Globus pallidus (tissue), 1 donor: ENCODE measurements at regions not wholly inside any gene's neighbourhood (a gene's known extent, or its start where the extent isn't known, plus 50 kb on each side); places are given as distances from the start of the nearest gene placed in this dataset.
A peak's percentile ranks its signal among the peaks of the same experiment; 100 is the strongest.
"Not testable (repeated sequence)": the region's sequence is repeated elsewhere in the genome, so short reads cannot be mapped to it uniquely, and the experiment has no call there.

ENCODE experiments used
- DNase-seq: peaks from one replicate; pipeline ENCODE4 v3.0.0-alpha.2; 2015; ENCODE audit warnings: low spot score

DNA sequence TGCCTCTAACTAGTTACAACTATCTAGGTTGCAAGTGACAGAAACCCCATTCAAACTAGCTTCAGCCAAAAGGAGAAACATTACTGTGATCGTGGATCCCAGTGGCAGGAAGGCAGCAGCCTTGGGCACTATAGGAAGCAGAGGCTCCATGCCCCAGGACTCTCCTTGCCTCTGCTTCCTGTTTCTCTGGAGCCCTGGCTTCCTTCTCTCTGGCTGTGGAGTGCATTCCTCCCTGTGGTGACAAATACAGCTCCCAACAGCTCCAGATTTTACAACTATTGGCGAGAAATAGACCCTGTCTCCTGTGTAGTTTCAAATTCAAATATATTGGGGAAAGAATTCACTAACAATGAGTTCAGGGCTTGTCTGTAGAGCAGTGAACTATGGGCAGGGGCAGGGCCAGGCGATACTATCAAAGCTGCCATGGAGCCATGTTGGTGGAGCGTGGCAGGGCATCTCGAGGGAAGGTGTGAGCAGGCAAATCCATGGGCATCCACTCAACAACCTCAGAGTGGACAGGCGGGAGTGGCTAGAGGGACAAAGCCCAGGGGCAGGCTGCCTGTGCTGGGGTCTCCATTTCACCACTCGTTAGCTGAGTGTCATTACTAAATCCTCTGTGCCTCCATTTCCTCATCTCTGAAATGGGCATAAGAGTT is 189.5 kb downstream of the ERCC6L2 start:
- DNase-seq, result no peak

GRCh38 chr9:96062854-96063253 is 187.4 kb downstream of the ERCC6L2 start:
- no peak for DNase-seq

- no peak for DNase-seq
Measured at GRCh38 chr9:96062031-96062430, 186.5 kb downstream of the ERCC6L2 start.

DNA sequence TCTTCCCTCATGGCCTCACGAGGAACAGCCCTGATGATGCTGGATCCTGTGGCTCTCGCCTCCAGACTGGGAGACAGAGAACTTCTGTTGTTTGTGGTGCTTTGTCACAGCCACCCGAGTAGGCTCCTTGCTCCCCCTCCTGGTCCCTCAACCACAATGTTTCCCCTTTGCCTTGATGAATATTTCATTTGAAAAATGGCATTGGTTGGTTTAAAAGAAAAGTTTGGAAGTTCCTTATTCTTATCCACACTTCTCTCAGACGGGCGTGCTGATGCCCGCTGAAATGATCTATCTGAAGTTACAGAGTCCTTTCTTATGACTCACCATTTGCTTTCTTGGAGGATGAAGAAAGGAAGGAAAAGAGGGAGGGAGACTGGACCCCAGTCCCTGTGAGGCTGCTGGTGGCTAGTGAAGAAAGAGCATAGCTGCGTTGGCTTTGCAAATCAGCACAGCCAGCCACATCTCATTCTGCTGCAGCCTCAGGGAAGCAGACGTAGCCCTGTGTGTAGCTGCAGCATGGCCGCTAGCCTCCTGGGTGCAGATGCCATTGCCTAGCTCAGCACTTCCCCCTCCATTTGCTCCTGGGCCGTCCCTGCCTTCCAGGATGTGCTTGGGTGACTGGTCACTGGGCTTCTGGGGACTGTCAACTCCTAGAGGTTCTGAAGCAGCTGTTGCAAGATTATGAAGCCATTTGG is 185.9 kb downstream of the ERCC6L2 start:
- peak; percentile 74 for DNase-seq

- no peak for DNase-seq
Measured at GRCh38 chr9:96058218-96058617, 182.7 kb downstream of the ERCC6L2 start.

GRCh38 chr9:96057155-96057554 is 181.7 kb downstream of the ERCC6L2 start:
- DNase-seq, result no peak

GRCh38 chr9:96056226-96056625 is 180.7 kb downstream of the ERCC6L2 start:
- no peak for DNase-seq

GRCh38 chr9:96054248-96054647 is 178.8 kb downstream of the ERCC6L2 start:
- not testable (repeated sequence) for DNase-seq

- DNase-seq, result no peak
Measured at GRCh38 chr9:96052686-96053085, 177.2 kb downstream of the ERCC6L2 start.

DNA sequence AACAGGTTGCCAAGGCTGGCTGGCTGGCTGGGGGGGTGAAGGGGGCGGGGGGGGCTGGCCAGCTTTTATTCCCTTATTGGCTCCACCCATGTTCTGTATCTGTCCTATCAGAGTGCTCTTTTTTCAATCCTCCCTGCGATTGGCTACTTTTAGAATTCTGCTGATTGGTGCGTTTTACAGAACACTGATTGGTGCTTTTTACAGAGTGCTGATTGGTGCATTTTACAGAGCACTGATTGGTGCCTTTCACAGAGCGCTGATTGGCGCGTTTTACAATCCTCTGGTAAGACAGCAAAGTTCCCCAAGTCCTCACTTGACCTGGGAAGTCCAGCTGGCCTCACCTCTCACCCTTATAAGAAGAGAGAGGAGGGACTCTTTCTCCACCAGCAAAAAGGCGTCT is 175.9 kb downstream of the ERCC6L2 start:
- no peak for DNase-seq

- DNase-seq, result no peak
Measured at GRCh38 chr9:96050861-96051155, 175.3 kb downstream of the ERCC6L2 start.

GRCh38 chr9:96050048-96050860 is 174.8 kb downstream of the ERCC6L2 start:
- no peak for DNase-seq

DNA sequence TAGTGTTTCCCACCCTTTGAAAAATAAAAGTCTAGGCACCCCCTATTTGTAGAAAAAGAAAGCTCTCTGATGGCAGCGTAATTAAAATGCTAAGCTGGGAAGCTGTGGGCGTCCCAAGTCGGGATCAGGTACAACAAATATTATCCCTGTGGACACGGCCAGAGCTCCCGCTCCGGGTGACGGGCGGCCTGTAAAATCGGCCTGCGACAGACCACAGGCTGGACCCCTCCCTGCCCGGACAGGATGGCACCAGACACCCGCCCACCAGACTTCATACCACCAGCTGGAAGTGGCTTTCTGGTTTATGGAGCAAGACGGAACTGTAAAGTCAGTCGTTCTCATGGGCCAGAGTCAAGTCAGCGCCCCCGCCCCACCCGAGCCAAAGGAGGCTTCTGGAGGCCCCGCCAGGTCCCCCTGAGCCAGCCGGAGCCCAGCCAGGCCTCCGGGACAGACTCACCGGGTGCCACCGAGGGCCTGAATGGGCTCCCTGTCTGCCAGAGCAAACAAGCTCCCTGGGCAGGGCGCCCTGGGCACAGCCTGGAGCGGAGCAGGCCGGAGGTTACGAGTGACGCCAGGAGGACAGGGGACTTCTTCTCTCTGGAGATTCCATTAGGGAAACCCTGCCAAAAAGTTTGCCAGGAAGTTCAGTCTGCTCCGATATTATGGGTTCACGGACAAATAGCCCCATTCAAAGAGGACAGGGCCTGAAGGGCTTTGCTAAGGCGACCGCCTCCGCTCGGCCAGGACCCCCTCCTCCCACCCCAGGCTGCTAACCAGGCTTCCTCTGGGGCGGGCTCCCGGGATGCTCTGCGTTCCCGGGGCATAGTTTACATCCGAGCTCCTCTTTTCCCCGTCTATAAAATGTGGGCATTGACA is 173.7 kb downstream of the ERCC6L2 start:
- peak; percentile 95 for DNase-seq

DNA sequence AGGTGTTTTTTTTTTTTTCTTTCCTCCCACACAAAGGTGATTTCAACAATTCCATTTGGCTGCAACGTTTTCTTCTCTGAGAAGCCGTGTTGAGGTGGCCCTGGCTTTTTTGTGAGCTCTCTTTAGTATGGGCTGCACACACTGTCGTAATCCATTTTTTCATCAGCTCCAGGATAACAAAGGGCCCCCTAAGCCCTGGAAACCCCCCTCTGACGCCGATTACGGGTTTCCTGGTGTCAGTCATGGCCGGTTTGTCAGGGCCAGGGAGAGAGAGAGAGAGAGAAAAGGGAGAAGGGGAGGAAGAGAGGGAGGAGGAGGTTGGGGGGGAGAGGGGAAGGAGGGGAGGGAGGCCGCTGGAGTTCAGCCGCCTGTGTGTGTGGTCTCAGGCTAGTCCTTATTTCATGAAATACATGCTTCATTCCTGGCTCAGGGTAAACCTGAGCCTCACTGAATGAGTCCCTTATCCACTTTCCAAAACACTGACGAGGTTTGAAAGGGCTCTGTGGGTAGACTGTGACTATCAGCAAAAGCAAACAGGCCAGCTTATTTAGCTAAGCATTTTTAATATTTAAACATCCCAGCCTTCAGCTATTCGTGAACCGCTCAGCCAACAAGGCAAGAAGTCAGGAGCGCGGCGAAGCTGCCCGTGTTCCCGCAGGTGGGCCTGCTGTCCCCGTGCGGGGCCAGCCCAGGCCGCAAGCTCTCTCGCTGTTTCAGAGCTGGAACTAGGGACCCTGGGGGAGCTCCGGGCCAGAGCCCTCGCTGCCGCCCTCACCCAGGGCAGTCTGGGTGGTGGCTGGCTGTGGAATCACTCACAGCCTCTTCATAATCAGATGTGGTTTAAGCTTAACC is 172.8 kb downstream of the ERCC6L2 start:
- peak; percentile 70 for DNase-seq

GRCh38 chr9:96047741-96048103 is 172.2 kb downstream of the ERCC6L2 start:
- DNase-seq, result no peak

DNA sequence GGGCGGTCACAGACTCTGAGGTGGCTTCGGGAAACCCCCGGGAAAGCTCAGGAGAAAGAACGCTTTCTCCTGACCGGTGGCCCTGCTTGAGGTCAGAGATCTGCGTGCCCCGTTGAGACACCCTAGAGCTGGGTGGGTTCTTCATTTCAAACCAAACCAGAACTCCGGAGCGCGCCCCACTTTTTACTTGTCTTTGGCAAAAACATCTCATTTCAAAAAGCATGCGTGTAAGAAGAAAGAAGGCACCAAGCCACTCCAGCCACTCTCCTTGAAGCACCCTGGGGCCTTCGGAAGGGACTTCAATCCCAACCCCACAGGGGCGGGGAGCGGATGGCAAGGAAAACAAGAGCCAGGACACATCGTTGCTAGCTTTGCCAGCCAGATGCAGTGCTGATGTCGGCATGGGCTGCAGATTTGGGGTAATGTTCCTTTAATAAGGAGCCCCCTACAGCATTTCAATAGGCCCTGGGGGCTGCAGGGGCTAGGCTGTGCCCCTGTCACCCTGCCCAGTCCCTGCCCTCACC is 171.7 kb downstream of the ERCC6L2 start:
- no peak for DNase-seq

DNA sequence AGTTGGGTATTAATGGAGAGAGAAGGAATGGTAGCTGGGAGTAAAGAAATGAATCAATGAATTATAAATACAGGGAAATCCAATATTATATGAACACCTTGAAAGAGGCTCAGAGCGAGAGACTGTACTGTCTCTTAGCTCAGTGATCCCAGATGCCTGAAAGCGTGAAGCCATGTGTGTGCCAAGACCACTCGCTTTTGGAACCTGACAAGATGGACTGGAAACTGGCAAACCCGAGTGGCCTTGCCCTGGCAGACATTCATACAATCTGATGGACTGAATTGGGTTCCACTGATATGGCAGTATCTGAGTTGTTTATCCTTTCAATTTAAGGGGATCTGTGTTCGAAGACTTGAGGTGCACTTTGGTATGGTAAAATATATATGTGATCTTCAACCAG is 170.3 kb downstream of the ERCC6L2 start:
- DNase-seq, result no peak

DNA sequence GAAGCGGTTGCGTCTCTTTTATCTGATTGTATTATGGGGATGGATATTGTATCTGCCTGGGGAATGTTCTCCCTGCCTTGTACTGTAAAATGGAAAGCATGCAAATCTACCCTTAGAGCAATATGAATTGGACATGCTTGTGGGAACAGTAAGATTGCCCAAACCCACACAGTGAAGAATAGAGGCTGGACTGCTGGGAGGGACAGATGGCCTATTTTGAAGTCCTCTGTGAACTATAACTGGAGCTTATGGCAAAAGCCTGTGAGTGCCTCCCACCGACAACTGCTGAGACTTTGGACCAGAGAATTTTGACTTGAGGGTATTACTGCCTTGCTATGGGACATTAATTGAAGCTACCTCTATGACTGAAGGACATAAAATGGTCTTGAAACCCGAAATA is 168.9 kb downstream of the ERCC6L2 start:
- no peak for DNase-seq

DNA sequence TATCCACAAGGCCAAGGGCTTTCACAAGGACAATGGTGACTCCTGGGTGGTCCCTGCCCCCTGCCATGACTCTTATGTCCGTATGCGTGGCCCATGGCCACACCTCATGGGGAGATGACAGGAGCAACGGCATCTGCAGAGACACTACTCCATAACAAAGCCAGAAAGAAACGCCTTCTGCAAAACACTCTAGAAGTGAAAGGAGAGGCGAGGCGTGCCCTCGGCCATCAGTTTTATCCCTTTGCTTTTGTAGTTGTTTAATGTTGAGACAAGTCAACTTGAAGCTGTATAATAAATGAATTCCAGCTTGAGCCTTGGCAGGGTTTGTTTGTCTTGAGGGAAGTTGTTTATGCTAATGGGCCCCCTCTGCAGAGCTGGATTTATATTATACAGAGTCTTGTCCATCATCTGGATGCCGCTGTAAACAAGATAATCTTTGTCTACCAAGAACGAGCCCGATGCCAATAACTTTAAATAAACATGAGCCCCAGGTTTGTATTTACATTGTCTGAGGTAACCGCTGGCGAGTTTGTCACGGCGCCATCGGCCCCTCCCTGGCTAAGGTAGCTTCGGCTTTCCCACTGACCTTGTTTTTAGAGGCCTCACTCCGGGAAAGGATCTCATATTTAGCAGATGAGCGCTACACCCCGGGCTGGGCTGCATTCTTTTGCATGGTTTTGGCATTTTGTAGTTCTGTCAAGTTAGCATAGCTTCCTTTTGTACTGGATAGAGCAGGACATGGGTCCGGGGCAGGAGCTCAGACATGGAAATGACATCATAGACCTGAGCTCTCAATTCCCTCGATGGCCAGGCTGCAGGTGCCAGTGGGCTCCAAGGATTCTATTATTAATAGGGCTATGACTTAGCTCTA is 165.3 kb downstream of the ERCC6L2 start:
- no peak for DNase-seq

- no peak for DNase-seq
Measured at GRCh38 chr9:96038914-96039313, 163.4 kb downstream of the ERCC6L2 start.
